WTC11 (cell line): ENCODE measurements at regions not wholly inside any gene's neighbourhood (a gene's known extent, or its start where the extent isn't known, plus 50 kb on each side); places are given as distances from the start of the nearest gene placed in this dataset.

ENCODE experiments used
- EMX1 ChIP-seq: fragments of 250-450 bp; sonication (Bioruptor Pico); IDR thresholded peaks from 2 replicates; pipeline ENCODE4 v1.8.0; 2021; ENCODE audit warnings: mild to moderate bottlenecking
- NR1H2 ChIP-seq: sonication (generic); formaldehyde crosslinking; IDR thresholded peaks from 2 replicates; pipeline ENCODE4 v1.9.0; 2021; ENCODE audit warnings: mild to moderate bottlenecking, moderate library complexity, missing genetic modification reagents
- TEAD4 ChIP-seq: sonication (generic); formaldehyde crosslinking; IDR thresholded peaks from 2 replicates; pipeline ENCODE4 v1.8.0; 2022; ENCODE audit warnings: mild to moderate bottlenecking, missing genetic modification reagents
- ZBTB21 ChIP-seq: sonication (generic); formaldehyde crosslinking; IDR thresholded peaks from 2 replicates; pipeline ENCODE4 v1.8.1; 2023; ENCODE audit warnings: mild to moderate bottlenecking, missing genetic modification reagents, borderline replicate concordance
- ZNF317 ChIP-seq: sonication (generic); formaldehyde crosslinking; IDR thresholded peaks from 2 replicates; pipeline ENCODE4 v1.8.1; 2023; ENCODE audit warnings: low read depth, mild to moderate bottlenecking, moderate library complexity, missing genetic modification reagents, borderline replicate concordance
- ZNF396 ChIP-seq: fragments of 250-450 bp; sonication (Bioruptor Pico); IDR thresholded peaks from 2 replicates; pipeline ENCODE4 v1.8.0; 2021; ENCODE audit warnings: mild to moderate bottlenecking, moderate library complexity, borderline replicate concordance
- TF ChIP-seq, protein P1 (sequence below): fragments of 200-600 bp; IDR thresholded peaks from 2 replicates; pipeline ENCODE4 v1.8.0; 2022; ENCODE audit warnings: antibody characterized with exemption
- TF ChIP-seq, protein P2 (sequence below): sonication (generic); formaldehyde crosslinking; IDR thresholded peaks from 2 replicates; pipeline ENCODE4 v1.8.0; 2023; ENCODE audit warnings: missing genetic modification reagents, mild to moderate bottlenecking, borderline replicate concordance
- TF ChIP-seq, protein P3 (sequence below): sonication (generic); formaldehyde crosslinking; IDR thresholded peaks from 2 replicates; pipeline ENCODE4 v1.8.1; 2022; ENCODE audit warnings: low read depth, missing genetic modification reagents, borderline replicate concordance

DNA sequence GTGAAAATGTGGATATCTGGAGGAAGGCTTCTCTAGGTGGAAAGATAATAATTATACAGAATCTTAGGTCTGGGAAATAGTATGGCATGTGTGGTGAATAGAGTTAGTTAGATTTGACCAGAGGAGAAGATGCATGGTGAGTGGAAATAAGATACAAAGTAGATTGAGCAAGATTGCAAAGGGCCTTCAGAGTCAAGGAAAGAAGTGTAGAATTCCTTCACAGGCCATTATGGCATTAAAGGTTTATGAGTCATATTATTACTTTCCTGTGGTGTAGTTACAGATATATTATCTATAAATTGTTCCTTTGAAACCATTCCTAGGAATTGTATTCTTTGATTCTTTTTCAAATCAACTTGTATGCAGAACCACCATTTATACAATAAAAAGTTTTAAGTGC is 660.3 kb downstream of the SI start:
- TF ChIP-seq NR1H2 (no peak), TEAD4 (CRISPR knock-in tag) (no peak), ZNF396 (CRISPR knock-in tag) (no peak), ZBTB21 (CRISPR knock-in tag) (no peak), EMX1 (CRISPR knock-in tag) (no peak), ZNF317 (CRISPR knock-in tag) (no peak)
- TF ChIP-seq, protein P1, sequence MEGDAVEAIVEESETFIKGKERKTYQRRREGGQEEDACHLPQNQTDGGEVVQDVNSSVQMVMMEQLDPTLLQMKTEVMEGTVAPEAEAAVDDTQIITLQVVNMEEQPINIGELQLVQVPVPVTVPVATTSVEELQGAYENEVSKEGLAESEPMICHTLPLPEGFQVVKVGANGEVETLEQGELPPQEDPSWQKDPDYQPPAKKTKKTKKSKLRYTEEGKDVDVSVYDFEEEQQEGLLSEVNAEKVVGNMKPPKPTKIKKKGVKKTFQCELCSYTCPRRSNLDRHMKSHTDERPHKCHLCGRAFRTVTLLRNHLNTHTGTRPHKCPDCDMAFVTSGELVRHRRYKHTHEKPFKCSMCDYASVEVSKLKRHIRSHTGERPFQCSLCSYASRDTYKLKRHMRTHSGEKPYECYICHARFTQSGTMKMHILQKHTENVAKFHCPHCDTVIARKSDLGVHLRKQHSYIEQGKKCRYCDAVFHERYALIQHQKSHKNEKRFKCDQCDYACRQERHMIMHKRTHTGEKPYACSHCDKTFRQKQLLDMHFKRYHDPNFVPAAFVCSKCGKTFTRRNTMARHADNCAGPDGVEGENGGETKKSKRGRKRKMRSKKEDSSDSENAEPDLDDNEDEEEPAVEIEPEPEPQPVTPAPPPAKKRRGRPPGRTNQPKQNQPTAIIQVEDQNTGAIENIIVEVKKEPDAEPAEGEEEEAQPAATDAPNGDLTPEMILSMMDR, result no peak
- TF ChIP-seq, protein P2, sequence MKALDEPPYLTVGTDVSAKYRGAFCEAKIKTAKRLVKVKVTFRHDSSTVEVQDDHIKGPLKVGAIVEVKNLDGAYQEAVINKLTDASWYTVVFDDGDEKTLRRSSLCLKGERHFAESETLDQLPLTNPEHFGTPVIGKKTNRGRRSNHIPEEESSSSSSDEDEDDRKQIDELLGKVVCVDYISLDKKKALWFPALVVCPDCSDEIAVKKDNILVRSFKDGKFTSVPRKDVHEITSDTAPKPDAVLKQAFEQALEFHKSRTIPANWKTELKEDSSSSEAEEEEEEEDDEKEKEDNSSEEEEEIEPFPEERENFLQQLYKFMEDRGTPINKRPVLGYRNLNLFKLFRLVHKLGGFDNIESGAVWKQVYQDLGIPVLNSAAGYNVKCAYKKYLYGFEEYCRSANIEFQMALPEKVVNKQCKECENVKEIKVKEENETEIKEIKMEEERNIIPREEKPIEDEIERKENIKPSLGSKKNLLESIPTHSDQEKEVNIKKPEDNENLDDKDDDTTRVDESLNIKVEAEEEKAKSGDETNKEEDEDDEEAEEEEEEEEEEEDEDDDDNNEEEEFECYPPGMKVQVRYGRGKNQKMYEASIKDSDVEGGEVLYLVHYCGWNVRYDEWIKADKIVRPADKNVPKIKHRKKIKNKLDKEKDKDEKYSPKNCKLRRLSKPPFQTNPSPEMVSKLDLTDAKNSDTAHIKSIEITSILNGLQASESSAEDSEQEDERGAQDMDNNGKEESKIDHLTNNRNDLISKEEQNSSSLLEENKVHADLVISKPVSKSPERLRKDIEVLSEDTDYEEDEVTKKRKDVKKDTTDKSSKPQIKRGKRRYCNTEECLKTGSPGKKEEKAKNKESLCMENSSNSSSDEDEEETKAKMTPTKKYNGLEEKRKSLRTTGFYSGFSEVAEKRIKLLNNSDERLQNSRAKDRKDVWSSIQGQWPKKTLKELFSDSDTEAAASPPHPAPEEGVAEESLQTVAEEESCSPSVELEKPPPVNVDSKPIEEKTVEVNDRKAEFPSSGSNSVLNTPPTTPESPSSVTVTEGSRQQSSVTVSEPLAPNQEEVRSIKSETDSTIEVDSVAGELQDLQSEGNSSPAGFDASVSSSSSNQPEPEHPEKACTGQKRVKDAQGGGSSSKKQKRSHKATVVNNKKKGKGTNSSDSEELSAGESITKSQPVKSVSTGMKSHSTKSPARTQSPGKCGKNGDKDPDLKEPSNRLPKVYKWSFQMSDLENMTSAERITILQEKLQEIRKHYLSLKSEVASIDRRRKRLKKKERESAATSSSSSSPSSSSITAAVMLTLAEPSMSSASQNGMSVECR (CRISPR knock-in tag), result no peak
- TF ChIP-seq, protein P3, sequence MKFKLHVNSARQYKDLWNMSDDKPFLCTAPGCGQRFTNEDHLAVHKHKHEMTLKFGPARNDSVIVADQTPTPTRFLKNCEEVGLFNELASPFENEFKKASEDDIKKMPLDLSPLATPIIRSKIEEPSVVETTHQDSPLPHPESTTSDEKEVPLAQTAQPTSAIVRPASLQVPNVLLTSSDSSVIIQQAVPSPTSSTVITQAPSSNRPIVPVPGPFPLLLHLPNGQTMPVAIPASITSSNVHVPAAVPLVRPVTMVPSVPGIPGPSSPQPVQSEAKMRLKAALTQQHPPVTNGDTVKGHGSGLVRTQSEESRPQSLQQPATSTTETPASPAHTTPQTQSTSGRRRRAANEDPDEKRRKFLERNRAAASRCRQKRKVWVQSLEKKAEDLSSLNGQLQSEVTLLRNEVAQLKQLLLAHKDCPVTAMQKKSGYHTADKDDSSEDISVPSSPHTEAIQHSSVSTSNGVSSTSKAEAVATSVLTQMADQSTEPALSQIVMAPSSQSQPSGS (CRISPR knock-in tag), result no peak
